Germinal center (tissue), 1 donor: ENCODE measurements at regions not wholly inside any gene's neighbourhood (a gene's known extent, or its start where the extent isn't known, plus 50 kb on each side); places are given as distances from the start of the nearest gene placed in this dataset.

Source experiments
- DNase-seq: peaks from one replicate; pipeline ENCODE4 v3.0.0; 2012; ENCODE audit warnings: mixed read lengths, low spot score

DNA sequence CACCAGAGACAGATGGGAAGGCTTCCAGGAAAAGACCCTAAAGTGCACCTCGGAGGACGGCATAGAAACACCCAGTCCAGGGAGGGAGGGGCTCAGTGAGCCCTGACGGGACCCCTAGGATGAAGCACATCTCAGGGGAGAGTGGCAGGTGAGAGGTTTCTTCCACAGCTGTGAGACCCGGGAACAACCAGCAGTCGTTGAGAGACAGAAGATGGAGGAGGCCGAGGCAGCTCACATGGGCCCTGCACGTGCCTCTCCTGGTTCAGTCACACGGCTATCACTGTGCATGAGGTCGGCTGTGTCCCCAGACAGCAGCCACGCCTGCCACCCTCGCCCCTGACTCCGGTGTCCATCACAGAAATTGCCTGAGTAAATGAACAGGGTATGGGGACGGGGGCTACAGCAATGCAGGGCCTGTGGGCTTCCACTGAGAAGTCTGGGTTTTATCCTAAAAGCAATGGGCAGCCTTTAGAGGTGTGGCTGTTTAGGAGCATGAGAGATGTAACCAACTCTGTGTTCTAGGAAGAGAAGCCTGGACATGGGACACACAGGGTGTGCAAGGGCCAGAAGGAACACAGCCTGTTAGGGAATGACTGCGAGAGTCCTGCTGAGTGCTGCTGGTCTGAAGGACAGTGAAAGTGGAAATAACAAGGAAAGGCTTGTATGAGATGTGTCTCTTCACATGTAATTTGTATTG lies 102.0 kb downstream of the TMEM18 start:
- no peak for DNase-seq

DNA sequence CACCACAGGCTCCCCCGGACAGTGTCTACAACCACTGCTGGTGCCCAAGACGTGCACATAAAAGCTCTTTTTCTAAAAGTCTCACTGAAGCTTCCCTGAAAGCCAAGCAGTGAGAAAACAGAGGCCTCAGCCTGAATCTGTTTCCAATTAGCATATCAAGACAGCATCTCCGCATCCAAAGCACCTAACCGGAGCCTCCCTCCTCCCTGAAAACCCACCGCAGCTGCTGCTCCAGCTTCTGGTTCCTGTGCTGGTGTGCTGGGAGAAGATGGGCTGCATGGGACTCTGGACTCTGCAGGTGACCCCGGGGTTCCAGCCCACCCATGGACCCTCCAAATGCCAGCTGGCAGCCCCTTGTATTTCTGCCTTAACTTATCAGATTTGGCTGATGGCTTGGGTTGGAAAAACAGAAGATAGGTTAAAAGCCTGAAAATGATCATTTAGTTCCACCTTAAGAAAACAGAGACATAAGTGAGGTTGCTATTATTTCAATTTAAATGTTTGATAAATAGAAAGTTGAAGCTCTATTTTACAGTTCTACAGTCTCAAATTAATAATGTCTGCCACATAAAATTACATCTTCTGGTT lies 103.3 kb downstream of the TMEM18 start:
- no peak for DNase-seq

DNA sequence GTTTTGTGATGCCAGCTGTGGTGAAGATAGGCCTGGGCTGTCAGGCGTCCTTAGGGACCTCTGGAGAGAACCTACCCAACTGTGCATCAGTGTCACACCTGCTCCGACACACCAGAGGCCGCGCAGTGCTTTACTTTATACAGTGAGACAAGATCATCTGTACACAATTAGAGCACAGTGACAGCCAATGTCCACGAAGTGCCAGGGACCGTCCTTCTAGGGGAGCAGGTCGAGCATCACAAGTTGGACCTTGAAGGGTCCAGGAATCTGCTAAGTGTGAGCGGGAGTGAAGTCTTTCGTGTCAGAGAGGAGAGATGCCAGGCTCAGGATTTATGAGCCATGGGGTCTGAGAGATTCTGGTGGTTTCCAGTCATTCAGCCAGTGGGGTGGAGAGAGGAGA lies 104.2 kb downstream of the TMEM18 start:
- DNase-seq = no peak

DNA sequence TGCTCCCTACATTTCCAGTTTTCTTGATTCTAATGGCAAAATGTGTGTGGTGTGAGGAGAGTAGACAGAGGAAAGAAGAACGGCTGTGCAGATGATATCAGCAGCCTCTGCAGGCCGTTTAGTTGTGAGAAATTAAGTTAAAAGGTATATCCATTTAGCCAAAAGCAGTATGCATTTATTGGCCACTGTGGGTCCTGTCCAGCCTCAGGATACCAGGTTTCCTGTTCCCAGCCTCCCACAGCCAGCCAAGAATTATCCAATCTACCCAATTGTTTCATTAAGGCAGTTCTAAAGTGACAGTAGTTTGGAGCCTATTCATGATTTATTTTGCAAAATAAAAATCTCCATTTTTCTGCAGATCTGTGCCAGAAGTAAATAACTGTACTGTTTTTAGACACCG lies 107.5 kb downstream of the TMEM18 start:
- no peak for DNase-seq

DNA sequence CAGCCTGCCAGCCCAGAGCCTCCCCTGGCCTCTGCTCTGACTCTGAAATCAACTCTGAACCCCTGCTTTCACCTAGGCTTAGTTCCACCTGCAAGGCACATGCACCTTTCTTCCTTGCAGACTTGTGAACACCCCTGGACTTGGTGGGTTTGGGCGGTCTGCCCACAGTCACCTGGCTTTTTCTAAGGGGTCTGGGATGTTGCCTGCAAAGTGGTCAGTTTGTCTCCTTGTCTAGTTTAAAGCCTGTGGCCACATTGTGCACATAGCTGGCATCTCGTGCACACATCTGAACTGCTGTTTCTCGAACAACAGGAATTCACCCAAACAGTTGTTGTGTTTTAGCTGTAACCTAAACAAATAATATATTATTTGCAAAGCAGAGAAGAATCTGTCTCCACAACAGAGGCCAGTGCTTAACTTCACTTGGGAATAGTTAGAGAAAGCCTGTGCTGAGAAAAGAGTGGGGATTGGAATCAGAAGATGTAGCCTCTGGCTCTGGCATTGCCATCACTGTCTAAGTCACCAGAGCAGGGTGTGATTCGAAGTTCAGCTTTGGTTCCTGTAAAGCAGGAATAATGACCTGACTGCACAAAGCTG lies 108.5 kb downstream of the TMEM18 start:
- DNase-seq = no peak

DNA sequence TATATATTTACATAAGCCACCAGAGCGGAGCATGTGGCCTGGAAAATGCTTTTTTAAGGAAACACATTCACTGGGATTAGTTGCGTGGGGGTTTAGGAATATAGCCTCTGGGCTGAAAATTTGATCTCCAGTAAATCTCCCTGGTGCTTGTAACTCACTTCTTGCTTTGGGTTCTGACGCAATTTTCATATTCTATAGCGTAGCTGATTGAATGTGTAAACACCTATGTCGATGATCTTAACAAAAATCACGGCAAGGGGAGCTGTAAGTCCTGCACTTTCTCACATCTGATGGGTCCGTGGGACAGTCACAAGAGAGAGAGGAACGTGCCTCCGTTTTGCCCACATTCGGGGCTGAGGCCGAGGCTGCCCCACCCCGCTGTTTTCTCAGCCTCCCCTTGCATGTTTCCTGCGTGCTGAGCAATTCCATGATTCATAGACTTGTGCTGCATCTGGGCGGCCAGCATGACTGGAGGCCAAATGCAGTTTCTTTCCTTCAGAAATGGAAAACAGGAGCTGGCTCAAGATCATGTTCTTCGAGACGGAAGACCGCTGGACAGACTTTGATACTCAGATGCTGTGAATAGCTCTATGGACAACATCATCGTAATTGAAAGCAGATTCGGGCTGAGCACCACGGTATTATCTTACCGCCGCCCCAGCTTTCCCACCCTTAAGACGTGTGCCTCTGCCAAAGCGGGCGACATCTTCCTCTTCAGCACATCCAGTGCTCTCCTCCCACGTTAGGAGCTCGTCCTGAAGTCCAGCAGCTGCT lies 109.2 kb downstream of the TMEM18 start:
- no peak for DNase-seq

DNA sequence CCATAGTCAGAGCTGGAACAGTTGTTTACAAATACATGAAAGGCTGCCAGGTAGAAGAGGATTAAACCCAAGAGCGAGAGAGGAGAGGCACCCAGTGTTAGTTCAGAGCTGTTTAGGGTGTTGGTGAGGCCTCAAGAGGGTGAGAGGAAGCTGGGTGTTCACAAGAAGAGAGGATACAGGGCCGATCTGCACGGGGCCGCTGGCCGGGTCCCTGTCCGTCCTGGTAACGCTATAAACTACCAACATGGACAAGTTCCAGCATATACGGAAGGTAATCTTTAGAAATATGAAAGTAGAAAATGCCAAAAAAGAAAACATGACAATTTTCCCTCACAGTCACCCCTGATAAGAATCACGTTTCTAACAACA lies 109.7 kb downstream of the TMEM18 start:
- no peak for DNase-seq

DNA sequence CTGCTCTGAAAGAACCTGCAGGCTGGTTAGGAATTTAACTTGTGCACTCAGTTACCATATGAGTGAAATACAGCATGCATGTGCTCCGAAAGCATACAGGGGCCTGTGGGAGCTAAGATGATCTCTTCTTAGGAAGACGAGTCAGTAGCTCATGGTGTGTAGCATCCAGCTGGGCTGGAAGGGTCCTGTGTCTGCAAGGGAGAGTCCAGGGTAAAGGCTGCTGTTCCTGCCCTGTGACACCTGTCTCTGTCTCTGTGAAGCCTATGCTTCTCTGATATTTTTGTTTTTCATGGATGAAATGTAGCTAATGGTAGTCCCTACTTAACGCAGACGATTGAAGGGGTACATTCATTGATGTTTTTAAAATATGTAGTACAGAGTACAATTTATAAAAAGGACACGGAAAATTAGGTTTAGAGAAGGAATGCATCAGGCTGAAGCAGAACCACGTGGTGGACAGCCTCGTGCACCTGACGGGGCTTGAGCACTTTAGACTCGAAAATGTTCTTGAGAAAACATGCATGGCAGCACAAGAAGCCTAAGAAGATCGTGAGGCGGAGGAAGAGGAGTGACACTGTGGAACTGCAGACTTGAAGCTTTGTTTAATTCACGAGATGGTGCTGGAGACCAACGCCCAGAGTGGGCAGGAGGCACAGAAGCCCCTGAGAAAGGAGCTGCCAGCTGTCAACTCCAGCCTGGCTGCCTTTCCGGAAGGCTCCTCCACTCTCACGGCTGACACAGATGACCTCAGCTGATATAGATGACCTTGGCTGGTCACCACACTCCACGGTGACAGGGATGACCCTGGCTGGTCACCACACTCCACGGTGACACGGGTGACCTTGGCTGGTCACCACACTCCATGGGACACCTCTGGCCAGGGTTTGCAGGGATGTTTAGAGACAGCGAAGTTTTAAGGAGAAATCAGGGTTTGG lies 110.6 kb downstream of the TMEM18 start:
- no peak for DNase-seq

DNA sequence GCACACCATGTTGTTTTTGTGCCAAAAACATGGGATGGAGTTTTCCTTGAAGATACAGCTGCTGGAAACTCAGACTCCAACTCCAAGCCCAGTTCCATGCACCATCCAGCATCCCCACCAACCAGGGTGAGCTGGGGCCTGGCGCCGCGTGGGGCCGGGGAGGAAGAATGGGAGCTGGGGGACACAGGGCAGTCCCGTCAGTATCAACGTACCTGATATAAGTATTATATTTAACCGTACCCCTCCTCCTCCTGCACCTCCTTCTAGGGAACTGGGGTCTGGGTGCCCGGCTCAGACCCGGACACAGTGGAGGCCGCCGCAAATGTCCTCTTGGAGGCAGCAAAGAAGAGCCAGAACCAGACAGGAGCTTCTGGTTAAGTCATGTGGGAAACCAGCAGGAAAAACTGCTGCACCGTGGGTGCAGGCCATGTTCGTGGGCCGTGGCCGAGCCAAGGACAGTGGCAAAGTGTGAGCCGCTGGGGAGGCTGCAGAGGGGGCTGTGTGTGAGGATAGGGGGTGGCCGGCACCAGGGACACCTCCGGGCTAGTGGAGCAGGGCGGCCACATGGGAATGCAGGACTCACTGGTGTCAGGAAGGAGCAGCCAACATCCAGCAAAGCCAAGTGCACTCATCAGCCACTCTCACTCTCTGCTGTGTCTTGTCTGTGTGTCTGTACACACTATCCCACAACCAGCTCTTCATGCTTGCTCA lies 112.6 kb downstream of the TMEM18 start:
- no peak for DNase-seq

DNA sequence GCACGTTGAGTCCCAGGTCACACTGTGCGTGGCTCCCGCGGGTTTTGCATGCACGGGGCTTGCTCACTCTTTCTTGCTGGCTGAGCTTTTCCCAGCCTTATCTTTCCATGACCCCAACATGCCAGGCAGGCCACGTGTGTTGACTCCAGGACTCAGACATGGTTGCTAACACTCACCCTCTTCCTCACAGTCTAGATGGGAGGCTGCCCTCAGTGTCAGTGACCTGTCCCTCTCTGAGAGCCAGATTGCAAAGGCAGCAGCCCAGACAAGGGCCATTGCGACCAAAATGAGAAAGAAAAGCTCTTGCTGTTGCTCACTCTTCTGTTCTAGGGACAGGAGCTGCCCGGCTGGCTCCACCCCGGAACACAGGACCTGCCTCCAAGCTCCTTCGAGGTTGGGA lies 113.7 kb downstream of the TMEM18 start:
- no peak for DNase-seq

DNA sequence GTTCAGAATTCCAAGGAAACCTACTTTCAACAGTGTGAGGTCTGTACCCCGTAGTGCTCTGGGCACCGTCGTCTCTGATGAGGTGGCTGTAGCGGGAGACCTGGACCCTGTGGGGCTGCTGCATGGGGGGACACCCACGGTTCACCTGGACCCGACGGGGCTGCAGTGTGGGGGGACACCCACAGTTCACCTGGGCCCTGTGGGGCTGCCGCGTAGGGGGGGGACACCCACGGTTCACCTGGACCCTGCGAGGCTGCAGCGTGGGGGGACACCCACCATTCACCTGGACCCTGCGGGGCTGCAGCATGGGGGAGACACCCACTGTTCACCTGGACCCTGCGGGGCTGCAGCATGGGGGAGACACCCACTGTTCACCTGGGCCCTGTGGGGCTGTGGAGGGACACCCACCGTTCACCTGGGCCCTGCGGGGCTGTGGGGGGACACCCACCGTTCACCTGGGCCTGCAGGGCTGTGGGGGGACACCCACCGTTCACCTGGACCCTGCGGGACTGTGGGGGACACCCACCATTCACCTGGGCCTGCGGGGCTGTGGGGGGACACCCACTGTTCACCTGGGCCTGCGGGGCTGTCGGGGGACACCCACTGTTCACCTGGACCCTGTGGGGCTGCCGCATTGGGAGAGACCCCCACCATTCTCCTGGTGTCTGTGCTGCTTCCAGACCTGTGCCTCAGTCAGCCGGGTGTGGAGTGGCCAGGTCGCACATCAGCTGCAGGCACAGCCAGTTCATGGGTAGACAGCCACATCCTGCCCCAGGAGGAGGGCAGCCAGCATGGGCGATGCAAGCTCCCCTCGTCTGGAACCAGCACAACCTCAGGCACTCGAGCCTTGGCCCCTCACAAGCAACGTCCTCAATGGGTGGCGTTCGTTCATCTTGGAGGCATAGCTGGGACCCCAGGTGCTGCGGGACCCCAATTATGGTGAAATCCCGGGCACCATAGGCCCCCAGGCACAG lies 114.5 kb downstream of the TMEM18 start:
- no peak for DNase-seq

DNA sequence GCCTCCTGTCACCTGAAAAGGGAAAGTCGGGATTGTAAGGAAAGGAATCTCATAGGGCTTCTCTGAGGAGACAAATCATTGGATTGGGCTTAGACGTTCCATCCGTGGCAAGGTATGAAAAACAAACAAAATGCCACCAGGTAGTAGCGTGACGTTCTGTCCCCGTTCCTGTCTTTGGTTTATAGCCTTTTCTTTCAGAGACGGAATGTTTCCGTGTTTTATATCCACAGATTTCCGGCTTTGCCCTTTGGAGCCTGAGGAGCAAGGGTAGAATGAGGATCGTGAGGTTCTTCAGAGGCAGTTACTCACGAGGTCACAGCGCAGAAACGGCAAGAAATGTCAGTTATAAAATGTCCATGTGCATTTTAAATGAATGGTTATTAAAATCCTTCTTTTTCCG lies 118.3 kb downstream of the TMEM18 start:
- DNase-seq = no peak

DNA sequence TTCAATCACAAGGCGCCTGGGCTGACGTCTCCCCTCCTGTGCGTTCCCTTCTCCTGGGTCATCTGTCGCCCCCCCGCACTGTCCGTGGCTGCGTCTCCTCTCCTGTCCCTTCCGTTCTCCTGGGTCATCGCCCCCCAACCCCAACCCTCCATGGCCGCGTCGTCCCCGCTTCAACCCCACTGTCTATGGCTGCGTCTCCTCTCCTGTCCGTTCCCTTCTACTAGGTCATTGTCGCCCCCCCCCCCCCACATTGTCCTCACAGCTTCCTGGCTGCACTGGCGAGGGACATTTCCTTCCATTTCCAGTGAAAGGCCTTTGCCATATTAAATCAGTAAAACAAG lies 118.9 kb downstream of the TMEM18 start:
- DNase-seq = no peak

DNA sequence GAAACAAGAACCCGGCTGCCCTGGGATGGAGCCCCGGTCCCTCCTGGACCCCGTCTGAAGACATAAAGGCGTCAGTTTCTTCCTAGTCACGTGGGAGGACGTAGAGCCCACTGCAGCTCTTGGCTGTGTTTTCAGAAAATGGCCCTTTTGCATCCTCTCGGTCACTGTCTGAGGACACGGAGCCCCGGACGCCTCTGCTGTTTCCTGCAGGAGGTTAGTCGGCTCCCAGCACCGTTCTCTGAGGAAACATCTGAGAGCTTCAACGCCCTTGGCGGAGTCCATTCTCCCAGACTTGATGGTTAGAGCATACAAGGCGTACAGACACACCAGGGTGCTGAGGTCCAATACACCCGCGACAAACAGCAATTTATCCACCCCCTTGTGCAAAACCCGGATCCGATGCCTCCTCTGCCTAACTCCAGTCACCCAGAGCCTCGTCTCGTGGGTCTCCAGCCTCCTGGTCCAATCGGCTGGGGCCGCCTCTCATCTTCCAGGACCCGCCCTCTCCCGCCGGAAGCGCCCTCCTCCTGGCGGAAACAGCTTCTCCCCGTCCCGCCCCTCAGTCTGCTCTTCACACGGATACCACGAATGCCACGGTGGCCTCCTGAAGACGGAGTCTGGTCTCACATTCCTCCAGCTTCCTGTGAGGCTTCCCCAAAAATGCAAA lies 119.4 kb downstream of the TMEM18 start:
- no peak for DNase-seq

DNA sequence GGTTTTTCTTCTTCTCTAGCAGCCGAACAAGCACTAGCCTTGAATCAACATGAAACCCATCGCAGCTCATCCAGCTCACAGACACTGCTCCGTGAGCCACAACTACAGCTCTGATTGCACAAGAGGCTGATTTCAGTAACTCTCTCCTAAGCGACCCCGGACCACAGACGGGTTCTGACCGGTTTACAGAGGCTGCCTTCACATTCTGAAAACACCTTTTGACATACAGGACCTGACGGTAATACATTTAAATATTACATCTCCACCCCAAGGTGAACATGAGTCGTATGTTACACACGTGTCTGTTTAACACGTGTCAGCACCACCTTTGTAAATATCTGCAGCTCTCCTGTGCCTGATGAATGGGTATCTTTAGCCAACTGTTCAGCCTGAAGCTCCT lies 120.7 kb downstream of the TMEM18 start:
- no peak for DNase-seq

DNA sequence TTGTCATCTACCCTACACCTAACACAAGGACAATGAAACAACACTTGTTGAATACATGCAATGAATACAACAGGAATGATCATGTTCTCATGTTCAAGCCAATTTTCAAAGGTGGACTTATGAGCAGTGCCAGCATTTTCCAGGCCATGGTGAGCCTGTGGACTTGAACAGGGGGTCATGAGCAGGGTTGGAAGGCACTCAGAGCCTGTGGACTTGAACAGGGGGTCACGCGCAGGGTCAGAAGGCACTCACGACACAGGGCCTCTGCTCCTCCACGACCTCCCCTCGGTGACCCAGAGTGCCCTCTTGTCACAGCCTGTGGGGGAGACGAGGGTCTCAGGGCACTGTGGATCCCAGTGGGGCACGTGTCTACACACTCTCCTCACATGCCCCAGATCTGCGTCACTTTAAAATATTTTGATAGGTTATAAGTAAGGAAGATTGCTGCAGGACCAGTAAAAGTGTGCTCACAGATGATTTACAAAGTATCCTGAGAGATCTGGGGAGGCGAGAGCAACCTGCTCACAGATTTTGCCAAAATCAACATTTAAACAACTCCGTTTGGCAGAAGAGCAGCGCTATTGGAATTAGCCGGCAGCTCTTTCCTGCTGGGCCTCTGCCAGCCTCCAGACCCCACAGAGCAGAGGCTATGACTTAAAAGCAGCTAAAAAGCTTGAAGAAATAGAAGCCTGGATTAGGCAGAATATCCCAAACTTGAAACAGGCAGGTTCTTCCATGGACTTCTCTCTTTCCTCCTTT lies 121.9 kb downstream of the TMEM18 start:
- DNase-seq = no peak

DNA sequence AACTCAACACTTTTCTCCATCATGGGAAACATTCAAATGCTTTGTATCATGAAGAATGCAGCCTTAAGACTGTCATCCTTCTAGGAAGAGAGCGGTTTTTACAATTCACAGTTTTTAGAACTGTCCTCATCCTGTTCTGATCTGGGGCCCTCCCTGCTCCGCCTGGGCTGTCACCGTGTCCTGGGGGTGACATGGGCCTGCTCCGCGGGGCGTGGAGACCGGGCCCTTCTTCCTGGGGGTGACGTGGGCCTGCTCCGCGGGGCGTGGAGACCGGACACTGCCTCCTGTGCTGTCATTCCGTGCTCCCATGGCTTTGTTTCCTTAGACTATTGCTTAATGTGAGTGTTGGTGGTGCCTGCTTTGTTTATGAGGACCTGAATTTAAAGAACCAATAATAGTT lies 122.8 kb downstream of the TMEM18 start:
- DNase-seq = peak; percentile 32

DNA sequence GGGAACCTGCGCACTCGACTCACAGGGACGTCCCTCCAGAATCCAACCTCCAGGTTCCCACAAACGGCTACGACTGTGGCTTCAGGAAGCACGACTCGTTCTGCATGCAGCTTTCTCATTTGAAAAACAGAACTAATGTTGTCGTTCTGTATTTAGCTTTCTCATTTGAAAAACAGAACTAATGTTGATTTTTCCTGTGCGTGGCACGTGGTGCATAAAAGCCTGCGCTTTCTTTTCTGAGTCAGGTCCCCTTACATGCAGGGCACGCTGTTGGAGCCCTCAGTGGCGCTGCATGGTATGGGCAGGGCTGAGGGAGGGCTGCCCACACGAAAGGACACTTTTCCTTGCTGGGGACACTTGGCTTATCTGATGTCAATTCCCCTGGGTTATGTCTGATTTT lies 124.3 kb downstream of the TMEM18 start:
- DNase-seq = no peak

DNA sequence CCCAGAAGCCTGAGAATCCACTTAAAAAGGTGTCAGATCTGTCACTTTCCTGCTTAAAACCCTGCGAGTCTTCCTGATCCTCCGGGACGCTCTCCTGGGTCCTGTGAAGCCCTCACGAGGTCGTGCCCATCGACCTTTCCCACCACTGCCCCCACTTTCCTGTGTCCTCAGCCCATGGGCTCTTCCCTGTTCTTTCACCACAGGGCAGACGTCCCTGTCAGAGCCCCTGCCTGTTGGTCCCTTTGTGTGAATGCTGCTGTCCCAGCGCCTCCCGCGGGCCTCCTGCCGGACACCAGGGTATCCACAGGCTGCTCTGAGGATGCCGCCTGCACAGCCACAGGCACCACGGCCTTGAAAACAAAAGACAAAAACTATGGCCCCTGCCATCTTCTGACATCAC lies 125.6 kb downstream of the TMEM18 start:
- DNase-seq = no peak
